ENCODE measurements at regions not wholly inside any gene's neighbourhood (a gene's known extent, or its start where the extent isn't known, plus 50 kb on each side); places are given as distances from the start of the nearest gene placed in this dataset.

DNA sequence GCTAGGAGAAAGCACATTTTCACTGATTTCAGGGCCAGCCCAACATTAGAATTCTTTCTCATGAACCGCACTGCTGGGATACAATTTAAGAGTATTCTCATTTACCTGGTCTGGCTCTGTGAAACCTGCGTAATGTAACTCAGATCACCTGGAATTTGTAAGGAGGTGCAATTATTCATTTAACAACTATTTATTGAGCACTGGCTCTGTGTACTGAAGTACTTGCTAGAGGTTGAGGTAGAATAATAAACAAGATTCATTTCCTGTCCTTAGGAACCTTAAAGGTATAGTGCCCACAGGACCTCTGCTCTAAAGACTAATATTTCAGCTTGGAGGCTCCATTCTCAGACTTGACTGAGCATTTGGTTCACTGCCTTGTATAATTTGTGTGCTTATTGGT, 242.2 kb upstream of the ZPLD1 start:
- H3K4me1 Mint-ChIP-seq, result peaks cover 5% of the 10 kb centered on the region
- ChIA-PET CTCF (interaction anchor here (2.4 kb wide), 1 partner anchor 33 kb away, joined by 5 read pairs; no protein-coding TSS in a partner anchor), POLR2A (no interaction called here)
- no peak overlapping the region for H2AFZ ChIP-seq (ENCODE audit: insufficient read depth, low read depth, low read length, poor library complexity, severe bottlenecking)
- peaks cover 0 to 3% of the 10 kb centered on the region in 2 donors for H3K4me1 ChIP-seq (ENCODE audit: control insufficient read depth in 2 of 2, insufficient read depth in 2 of 2, low read length in 2 of 2)
- DNase-seq, result no peak
- intact Hi-C loops (cut with micrococcal nuclease), result no loop called here
- H3K9me3 ChIP-seq (ENCODE audit: control extremely low read depth in 1 of 3, control insufficient read depth in 2 of 3, insufficient read depth in 1 of 3, low read length in 2 of 3), result no peaks in the 10 kb centered on the region
- no peaks in the 10 kb centered on the region for H3K27me3 Mint-ChIP-seq
- no peaks in the 10 kb centered on the region for H3K79me2 ChIP-seq (ENCODE audit: control insufficient read depth, insufficient read depth, low read length)
- H3K9ac ChIP-seq (ENCODE audit: low read length), result no peak overlapping the region
- H3K9me3 Mint-ChIP-seq (ENCODE audit: insufficient read depth), result no peaks in the 10 kb centered on the region
- H3K4me2 ChIP-seq (replicated peaks; ENCODE audit: low read depth, low read length, poor library complexity, severe bottlenecking), result no peak overlapping the region
- H3K4me3 ChIP-seq (ENCODE audit: control extremely low read depth in 1 of 5, extremely low read depth in 1 of 5, insufficient read depth in 1 of 5, low read depth in 2 of 5, low read length in 4 of 5), result no peak overlapping the region
- H3K27me3 ChIP-seq (replicated peaks in 1 of 4; ENCODE audit: control extremely low read depth in 1 of 4, control insufficient read depth in 3 of 4, insufficient read depth in 4 of 4, low read length in 3 of 4), result no peaks in the 10 kb centered on the region
- no peak overlapping the region for H3K27ac Mint-ChIP-seq
- ATAC-seq (ENCODE audit: low read depth), result no peak
- WGBS (ENCODE audit: insufficient coverage), result 100% methylated on average over 1 of the region's 2 CpGs
- no peak overlapping the region for H3K27ac ChIP-seq (ENCODE audit: low read length in 2 of 2)
- H3K36me3 ChIP-seq (replicated peaks in 1 of 2; ENCODE audit: control extremely low read depth in 1 of 2, control insufficient read depth in 1 of 2, extremely low read depth in 1 of 2, insufficient read depth in 2 of 2, low read length in 1 of 2), result no peaks in the 10 kb centered on the region
- TF ChIP-seq, protein P1, sequence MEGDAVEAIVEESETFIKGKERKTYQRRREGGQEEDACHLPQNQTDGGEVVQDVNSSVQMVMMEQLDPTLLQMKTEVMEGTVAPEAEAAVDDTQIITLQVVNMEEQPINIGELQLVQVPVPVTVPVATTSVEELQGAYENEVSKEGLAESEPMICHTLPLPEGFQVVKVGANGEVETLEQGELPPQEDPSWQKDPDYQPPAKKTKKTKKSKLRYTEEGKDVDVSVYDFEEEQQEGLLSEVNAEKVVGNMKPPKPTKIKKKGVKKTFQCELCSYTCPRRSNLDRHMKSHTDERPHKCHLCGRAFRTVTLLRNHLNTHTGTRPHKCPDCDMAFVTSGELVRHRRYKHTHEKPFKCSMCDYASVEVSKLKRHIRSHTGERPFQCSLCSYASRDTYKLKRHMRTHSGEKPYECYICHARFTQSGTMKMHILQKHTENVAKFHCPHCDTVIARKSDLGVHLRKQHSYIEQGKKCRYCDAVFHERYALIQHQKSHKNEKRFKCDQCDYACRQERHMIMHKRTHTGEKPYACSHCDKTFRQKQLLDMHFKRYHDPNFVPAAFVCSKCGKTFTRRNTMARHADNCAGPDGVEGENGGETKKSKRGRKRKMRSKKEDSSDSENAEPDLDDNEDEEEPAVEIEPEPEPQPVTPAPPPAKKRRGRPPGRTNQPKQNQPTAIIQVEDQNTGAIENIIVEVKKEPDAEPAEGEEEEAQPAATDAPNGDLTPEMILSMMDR (IDR thresholded peaks at IDR 0.05), result no peak
- no peak for TF ChIP-seq EZH2 (IDR thresholded peaks at IDR 0.05; ENCODE audit: borderline replicate concordance, insufficient read depth, low read depth, low read length, poor library complexity, severe bottlenecking)
- H3K4me3 Mint-ChIP-seq, result no peak overlapping the region
- no peaks in the 10 kb centered on the region for H4K20me1 ChIP-seq (ENCODE audit: control insufficient read depth, insufficient read depth, low read length, poor library complexity, severe bottlenecking)

DNA sequence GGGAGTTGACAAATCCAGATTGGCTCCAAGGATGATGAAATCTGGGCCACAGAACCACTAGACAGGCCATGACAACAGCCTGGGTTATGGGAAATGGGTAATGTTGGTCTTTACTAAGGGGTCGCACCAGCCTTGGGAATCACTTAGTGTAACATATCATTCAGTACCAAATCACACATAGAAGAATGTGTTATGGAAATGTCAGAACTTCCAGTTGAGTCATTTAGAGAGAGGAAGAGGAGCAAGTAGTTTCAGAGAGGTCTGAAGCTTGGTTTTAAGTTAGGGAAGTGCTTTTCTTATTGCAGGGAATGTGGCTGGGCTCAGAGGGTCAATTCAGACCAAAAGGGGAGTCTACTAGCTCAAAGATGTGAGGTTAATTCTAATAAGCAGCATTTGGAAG, 241.6 kb upstream of the ZPLD1 start:
- Histone ChIP-seq H3K4me2 (replicated peaks; ENCODE audit: low read depth, low read length, poor library complexity, severe bottlenecking) (no peak overlapping the region), H3K79me2 (ENCODE audit: control insufficient read depth, insufficient read depth, low read length) (no peaks in the 10 kb centered on the region), H3K36me3 (replicated peaks in 1 of 2; ENCODE audit: control extremely low read depth in 1 of 2, control insufficient read depth in 1 of 2, extremely low read depth in 1 of 2, insufficient read depth in 2 of 2, low read length in 1 of 2) (no peaks in the 10 kb centered on the region), H3K9me3 (ENCODE audit: control extremely low read depth in 1 of 3, control insufficient read depth in 2 of 3, insufficient read depth in 1 of 3, low read length in 2 of 3) (no peaks in the 10 kb centered on the region), H3K4me1 (ENCODE audit: control insufficient read depth in 2 of 2, insufficient read depth in 2 of 2, low read length in 2 of 2) (peaks cover 0 to 3% of the 10 kb centered on the region in 2 donors), H4K20me1 (ENCODE audit: control insufficient read depth, insufficient read depth, low read length, poor library complexity, severe bottlenecking) (no peaks in the 10 kb centered on the region), H3K27ac (ENCODE audit: low read length in 2 of 2) (no peak overlapping the region), H3K9ac (ENCODE audit: low read length) (no peak overlapping the region), H3K4me3 (ENCODE audit: control extremely low read depth in 1 of 5, extremely low read depth in 1 of 5, insufficient read depth in 1 of 5, low read depth in 2 of 5, low read length in 4 of 5) (no peak overlapping the region), H2AFZ (ENCODE audit: insufficient read depth, low read depth, low read length, poor library complexity, severe bottlenecking) (no peak overlapping the region), H3K27me3 (replicated peaks in 1 of 4; ENCODE audit: control extremely low read depth in 1 of 4, control insufficient read depth in 3 of 4, insufficient read depth in 4 of 4, low read length in 3 of 4) (no peaks in the 10 kb centered on the region)
- DNase-seq (no peak), ATAC-seq (ENCODE audit: low read depth) (no peak)
- Mint-ChIP-seq H3K4me1 (peaks cover 5% of the 10 kb centered on the region), H3K27ac (no peak overlapping the region), H3K4me3 (no peak overlapping the region), H3K9me3 (ENCODE audit: insufficient read depth) (no peaks in the 10 kb centered on the region), H3K27me3 (no peaks in the 10 kb centered on the region)
- TF ChIP-seq EZH2 (IDR thresholded peaks at IDR 0.05; ENCODE audit: borderline replicate concordance, insufficient read depth, low read depth, low read length, poor library complexity, severe bottlenecking), result no peak
- TF ChIP-seq, protein P1 (IDR thresholded peaks at IDR 0.05), result no peak
- ChIA-PET CTCF (interaction anchor here (2.4 kb wide), 1 partner anchor 33 kb away, joined by 5 read pairs; no protein-coding TSS in a partner anchor), POLR2A (no interaction called here)
- intact Hi-C loops (cut with micrococcal nuclease), result no loop called here
- no CpG with 5 or more reads among the region's 1 CpG for WGBS (ENCODE audit: insufficient coverage)

Data from B cell (primary cell).